IPS DF 19.7 (cell line): ENCODE measurements at regions not wholly inside any gene's neighbourhood (a gene's known extent, or its start where the extent isn't known, plus 50 kb on each side); places are given as distances from the start of the nearest gene placed in this dataset.

ENCODE experiments used
- DNase-seq: peaks from one replicate; pipeline ENCODE4 v3.0.0-alpha.2; 2013; ENCODE audit warnings: low read depth, low spot score

- DNase-seq: no peak
Observed at GRCh38 chr16:73199214-73199613, 151.3 kb upstream of the ZFHX3 start.

- DNase-seq: no peak
Observed at GRCh38 chr16:73198481-73198880, 150.6 kb upstream of the ZFHX3 start.

DNA sequence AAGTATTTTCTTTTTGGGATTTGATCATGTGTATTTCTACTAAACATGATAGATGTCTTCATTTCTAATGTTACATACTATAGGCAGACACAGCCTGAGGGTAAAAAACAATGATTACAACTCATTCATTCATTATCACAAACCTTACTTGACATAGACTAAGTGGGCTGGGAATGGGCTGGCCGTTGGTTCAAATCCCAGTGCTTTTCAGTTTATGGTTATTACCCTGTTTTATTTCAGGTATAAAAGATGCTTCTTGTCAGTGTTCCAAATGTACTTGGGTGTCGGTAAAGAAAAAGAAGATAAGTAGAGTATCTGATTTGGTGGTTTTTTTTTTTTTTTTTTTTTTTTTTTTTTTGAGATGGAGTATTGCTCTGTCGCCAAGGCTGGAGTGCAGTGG lies 149.7 kb upstream of the ZFHX3 start:
- no peak for DNase-seq

DNA sequence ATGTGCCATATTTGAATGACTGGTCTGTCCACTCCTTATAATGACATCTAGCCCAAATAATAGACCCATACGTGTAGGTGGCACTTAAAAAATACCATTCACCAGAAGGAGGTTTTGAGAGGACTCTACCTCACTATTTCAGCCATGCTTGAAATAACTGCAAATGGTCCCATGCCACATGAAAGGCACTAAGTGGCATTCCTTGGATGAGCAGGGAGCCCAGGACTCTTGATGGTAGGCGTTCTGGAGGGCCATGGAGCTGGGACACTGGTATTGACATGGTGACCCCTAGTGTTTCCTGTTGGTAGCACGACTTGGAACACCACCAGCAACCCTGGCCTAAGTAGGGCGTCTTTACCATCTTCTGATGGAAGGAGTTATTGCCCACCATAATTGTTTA lies 148.7 kb upstream of the ZFHX3 start:
- peak; percentile 68 for DNase-seq

DNA sequence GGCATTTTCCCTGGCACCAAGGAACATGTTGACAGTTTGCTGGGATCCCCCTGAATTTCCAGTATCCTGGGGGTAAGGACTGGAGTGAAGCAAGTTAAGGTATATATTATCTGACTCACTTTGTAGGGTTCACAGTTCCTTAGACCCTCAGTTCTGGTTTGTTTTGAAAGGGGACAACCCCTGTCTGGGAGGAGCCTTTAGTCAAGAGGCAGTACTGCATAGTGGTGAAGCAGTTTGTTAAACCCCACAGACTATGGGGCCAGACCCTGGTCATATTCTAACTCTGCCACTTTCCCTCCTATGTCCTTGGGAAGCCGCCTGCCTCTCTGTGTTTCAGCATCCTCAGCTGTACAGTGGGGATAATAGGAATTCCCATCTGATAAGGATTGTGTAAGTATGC lies 145.5 kb upstream of the ZFHX3 start:
- DNase-seq: no peak

- no peak for DNase-seq
Observed at GRCh38 chr16:73192232-73192894, 144.4 kb upstream of the ZFHX3 start.

GRCh38 chr16:73191660-73192046 lies 143.7 kb upstream of the ZFHX3 start:
- no peak for DNase-seq

DNA sequence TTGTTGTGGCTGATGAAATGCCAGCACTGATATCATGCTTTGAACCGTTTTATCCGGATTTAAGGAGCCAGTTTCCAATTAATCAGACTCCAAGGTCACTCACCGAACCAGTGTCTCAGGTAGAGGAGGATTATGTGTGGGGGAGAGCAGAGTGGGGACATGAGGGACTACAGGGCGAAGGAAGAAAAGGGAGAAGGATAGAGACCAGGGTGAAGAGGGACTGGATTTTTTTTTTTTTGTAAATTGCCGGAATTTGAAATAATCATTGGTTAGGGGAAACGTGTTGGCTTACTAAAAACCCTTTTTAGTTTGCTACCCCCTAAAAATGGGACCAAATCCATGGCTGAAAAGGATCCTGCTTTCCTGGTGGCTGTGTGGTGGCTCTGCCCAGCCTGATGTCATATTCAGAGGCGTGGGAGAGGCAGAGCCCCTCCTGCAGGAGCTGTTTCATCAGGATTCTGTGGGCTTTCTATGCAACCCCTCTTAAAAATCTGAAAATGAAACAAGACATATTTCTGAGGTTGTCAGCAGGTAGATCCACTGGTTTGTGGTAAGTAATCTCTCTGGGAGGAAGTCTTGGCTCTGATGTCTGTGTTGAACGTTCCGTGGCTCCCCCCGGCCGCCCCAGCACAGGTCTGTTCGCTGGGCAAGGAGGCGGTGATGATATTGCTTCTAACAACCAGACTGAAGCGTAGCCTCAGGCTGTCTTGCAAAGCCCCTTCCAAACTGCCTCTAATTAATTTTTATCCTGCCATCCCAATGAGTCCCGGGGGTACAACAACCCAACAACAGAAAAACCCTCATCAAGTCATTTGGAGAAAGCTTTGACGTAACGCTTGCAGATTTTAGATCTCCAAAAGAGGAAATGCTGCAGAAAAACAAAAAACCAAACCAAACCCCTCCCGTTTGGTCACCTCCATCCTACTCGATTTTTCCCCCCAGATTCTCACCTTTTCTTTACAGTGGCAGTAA lies 143.0 kb upstream of the ZFHX3 start:
- DNase-seq: no peak

DNA sequence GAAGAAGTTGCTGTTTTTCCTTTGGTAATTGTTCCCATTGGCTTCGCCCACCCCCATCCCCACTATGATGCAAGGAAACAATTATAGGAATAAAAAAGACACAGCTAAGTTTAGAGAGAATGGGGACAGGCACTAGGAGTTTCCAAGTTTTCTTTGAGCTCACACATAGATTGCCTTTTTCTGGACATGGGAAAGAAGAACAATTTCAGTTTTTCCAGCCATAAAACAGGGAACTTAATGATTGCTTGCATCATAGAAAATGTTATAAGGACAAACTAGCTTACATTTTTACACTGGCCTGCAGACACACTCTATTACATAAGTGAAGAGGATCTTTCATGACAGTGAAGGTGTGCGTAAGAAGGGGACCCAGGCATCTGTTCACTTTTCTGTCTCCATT lies 142.3 kb upstream of the ZFHX3 start:
- DNase-seq: no peak

GRCh38 chr16:73189136-73189535 lies 141.2 kb upstream of the ZFHX3 start:
- no peak for DNase-seq

DNA sequence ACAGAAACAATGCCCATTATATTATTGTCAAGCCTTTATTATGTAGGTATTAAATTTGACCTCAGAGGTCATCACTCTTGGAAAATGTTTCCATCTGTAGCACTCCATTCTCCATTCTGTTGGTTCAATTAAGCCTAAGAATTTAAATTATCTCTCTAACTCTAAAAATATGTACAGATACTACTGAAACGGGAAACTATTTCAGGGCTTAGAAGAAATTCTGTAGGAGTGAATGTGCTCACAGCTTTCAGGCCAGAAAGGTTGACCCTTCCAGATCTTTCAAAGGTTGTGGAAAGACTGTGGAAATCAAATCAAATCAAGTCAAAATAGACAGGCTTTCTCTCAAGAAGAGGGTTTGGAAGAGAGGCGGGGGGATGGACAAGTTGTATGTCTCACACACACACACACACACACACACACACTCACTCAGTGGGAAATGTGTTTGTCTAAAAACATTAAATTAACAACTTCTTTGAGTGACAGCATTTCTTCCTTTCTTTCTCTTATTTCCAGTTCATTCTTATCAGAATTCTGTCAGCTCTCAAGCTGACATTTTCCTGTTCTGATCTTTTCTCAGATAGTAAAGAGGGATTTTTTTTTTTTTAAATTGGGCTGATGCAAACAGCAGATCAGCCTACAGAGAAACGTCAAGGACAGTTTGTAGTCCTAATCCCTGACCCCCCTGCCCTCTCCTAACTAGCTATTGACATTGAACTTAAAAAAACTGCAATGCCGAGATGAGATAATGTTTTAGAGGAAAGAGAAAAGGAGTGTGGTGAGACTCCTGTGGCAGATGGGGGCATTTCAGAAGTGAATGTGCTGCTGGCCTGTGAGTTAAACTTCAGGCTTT lies 139.0 kb upstream of the ZFHX3 start:
- DNase-seq: no peak

GRCh38 chr16:73185737-73186136 lies 137.8 kb upstream of the ZFHX3 start:
- DNase-seq: no peak

DNA sequence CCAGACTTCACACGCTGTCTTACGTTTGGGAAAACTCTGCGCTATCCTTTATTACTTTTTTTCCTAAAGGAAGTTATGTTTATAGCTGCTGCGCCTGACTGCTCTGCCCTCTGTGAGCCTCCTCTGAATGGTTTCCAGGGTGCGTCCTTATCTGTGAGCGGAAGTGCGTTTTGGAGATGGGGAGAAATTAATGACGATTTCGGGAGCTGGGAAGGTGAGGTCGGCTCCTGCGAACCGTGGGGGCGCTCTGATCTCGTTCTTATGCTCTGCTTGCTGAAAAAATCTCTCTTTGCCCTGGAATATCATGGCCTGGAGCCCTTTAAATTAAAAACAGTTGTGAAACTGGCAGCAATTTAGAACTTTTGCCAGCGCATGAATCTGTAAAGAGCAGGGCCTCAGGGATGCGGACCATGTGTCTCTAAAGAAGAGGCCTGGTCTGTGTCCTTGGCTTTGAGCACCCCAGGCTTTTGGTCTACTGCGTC lies 135.7 kb upstream of the ZFHX3 start:
- no peak for DNase-seq

DNA sequence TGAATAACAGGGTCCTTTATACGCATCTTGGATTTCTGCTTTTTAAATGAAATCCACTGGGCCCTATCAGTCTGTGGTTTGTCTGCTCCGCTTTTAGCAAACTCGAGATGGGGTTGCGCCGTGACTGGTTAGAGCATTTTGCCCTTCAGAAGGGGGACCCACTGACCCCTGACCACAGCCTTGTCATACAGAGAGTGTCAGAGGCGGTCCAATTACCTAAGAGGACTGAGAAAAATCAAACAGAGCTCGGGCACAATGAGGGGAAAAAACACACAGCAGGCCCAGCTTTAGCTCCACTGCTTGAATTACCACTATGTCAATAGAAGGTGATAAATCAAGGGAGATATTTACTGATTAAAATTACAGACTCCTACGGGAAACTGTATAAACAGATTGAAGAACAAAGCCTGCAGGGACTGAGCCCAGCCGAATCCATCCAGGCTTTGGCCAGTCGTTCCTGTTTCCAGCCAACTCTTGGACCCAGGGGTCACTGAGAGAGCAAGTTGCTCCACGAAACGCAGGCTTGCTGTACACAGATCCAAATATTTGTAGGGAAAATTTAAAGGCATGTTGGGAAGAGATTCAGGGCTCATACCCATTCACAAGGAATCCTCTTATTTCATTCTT lies 131.9 kb upstream of the ZFHX3 start:
- no peak for DNase-seq

DNA sequence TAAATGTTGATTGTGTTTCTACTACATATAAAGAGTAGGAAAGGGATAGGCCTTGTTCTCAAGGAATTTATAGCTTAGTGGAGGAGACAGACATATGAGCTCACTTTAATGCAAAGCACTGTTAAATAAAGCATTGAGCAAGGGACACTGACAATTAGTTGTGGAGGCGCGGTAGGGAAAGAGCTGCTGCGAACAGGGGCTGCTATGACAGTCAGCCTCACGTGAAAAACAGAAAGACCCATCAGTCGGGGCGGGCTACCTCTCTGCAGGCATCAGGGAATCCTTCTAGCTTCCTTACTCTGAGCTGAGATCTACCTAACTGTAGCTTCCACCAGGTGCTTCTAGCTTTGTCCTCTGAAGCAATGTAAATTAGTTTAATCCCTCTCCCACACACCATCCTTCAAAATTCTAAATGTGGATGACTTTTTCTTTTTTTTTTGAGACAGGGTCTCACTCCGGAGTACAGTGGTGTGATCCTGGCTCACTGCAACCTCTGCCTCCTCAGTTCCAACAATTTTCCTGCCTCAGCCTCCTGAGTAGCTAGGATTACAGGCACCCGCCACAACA lies 129.9 kb upstream of the ZFHX3 start:
- DNase-seq: no peak

GRCh38 chr16:73176577-73177013 lies 128.7 kb upstream of the ZFHX3 start:
- no peak for DNase-seq

- DNase-seq: no peak
Observed at GRCh38 chr16:73172973-73173709, 125.2 kb upstream of the ZFHX3 start.

DNA sequence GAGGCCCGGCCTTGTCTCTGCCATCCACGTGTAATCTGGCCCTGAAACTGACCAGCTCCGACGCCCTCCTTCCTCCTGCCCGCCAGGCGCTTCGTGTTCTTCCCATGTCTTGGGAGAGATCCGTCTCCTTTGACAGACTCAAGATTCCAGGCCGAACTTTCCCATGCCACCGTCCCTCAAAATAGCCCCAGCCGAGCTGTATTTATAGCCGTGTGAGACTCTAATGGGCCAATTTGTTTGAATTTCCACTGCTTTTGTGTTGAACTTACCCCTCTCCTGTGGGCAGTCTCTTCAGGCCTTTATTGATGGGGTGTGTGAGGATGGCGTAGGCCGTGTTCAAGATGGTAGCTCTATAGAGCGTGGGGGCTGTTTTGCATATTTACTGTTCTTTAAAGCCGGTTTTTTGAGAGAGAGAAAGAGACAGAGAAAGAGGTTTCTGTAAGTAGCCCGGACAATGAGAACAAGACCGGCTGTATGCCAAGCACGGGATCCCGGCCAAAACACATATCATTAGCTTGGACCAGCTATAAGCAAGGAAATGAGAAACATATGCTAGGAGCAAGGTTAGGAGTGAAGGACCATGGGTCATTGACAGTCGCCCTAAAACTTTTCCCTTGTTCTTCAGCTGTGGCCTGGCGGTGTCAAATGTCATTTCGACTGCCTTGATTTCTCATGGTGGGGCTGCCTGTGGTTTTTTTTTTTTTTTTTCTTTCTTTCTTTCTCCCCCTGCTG lies 124.5 kb upstream of the ZFHX3 start:
- no peak for DNase-seq

DNA sequence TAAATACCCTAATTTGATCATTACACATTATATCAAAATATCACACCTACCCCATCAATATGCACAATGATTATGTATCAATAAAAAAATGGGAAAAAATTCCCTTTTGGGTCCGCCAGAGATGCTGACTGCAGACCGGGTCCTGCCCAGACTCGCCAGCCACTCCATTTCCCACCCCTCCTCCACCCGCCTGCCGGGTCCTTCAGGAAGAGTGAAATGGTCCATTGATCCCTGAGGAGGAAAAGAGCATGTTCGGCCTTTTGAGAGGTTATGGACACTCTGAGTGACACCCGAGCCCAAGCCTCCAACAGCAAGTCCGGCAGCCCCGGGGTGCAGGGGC lies 123.9 kb upstream of the ZFHX3 start:
- no peak for DNase-seq

DNA sequence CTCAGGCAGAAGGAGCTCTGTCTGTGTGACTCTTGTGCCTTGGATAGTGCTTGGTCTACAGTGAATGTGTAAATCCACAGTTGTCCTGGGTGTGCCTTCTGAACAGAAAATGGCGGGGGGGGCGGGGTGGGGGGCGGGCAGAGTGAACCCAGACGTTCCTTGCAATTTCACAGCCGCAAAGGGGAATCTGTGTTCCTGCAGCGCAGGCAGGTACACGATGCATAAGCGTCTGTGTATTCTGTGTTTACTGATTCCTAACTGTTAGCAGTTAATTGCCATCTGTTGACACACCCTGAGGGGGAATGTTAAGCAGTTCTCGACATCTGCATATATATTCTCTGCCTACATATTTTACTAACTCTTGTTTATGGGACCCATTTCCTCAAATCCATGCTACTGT lies 123.5 kb upstream of the ZFHX3 start:
- DNase-seq: no peak
